K562 (cell line): ENCODE measurements at regions not wholly inside any gene's neighbourhood (a gene's known extent, or its start where the extent isn't known, plus 50 kb on each side); places are given as distances from the start of the nearest gene placed in this dataset.

Source experiments
- ATAC-seq: fragments of 200-7000 bp; cut with Tn5 transposase; 3 replicates; pipeline ENCODE4 v1.9.1; 2020; ENCODE audit warnings: moderate library complexity
- BruUV-seq: library from RNA; stranded (reverse); fragments of 400-500 nt; replicated peaks from 2 replicates; lab custom pipeline; 2021; lab: Mats Ljungman, UMichigan
- CTCF ChIA-PET: fragments of 300-600 bp; formaldehyde crosslinking; extraction: SDS; loops from one replicate; lab custom pipeline; 2021; ENCODE audit warnings: low intra/inter-chr PET ratio; lab: Yijun Ruan, JAX
- POLR2A ChIA-PET: fragments of 300-600, 350-650 bp; sonication (Branson Sonifier 250); formaldehyde crosslinking; extraction: SDS; loops from one replicate; lab custom pipeline; 2021; ENCODE audit warnings: antibody characterized with exemption, inconsistent platforms; lab: Yijun Ruan, JAX
- DNase-seq, 4 experiments: peaks; one replicate each; pipeline versions ENCODE4 v3.0.0 to v3.0.0-alpha.2; 2011 to 2018; ENCODE audit warnings: low spot score in 3 of 4, mixed read lengths in 3 of 4; ENCODE audit errors: extremely low read depth in 1 of 4
- FAIRE-seq: peaks from 2 replicates; lab custom pipeline; 2011; peaks lifted over from hg19 to GRCh38; lab: Jason Lieb, UNC
- H2AFZ ChIP-seq: 2 replicates; pipeline ENCODE4 v1.6.0; 2011; ENCODE audit warnings: low read depth, low read length, control low read depth, inconsistent platforms
- H3K27ac ChIP-seq: fragments of 200-600 bp; 3 replicates; pipeline ENCODE4 v1.8.0; 2011; ENCODE audit warnings: low read depth, mild to moderate bottlenecking, control low read depth, inconsistent platforms, low read length, moderate library complexity, mixed read lengths; ENCODE audit errors: extremely low read depth
- H3K27me3 ChIP-seq, 2 experiments: fragments of 300-600 bp in 1 of 2; 2 replicates in 1 of 2; 3 replicates in 1 of 2; pipeline versions ENCODE4 v1.6.0 to v1.8.0; 2011; ENCODE audit warnings: inconsistent platforms in 2 of 2, low read length in 2 of 2, mild to moderate bottlenecking in 1 of 2, mixed read lengths in 1 of 2, moderate library complexity in 1 of 2; ENCODE audit not compliant: control insufficient read depth in 2 of 2, insufficient read depth in 2 of 2
- H3K36me3 ChIP-seq: fragments of 300-600 bp; 3 replicates; pipeline ENCODE4 v1.8.0; 2011; ENCODE audit warnings: mild to moderate bottlenecking, low read length, inconsistent platforms; ENCODE audit not compliant: control insufficient read depth, insufficient read depth
- H3K4me1 ChIP-seq, 2 experiments: fragments of 200-600 bp in 1 of 2; replicated peaks in 1 of 2; 2 replicates in 1 of 2; 3 replicates in 1 of 2; pipeline versions ENCODE4 v1.5.1 to v1.8.0; 2011; ENCODE audit warnings: inconsistent platforms in 2 of 2, low read length in 2 of 2, mild to moderate bottlenecking in 1 of 2, mixed read lengths in 1 of 2, moderate library complexity in 1 of 2; ENCODE audit not compliant: control insufficient read depth in 2 of 2, insufficient read depth in 2 of 2
- H3K4me2 ChIP-seq: 2 replicates; pipeline ENCODE4 v1.6.1; 2011; ENCODE audit warnings: low read length, control low read depth, inconsistent platforms, mixed read lengths; ENCODE audit not compliant: insufficient read depth
- H3K4me3 ChIP-seq: fragments of 200-600 bp; sonication (generic), shearing (Covaris generic); 2 replicates; pipeline ENCODE4 v1.5.1; 2016; ENCODE audit warnings: control low read depth, inconsistent platforms
- H3K79me2 ChIP-seq: fragments of 200-600 bp; 3 replicates; pipeline ENCODE4 v1.8.0; 2011; ENCODE audit warnings: low read length, inconsistent platforms; ENCODE audit not compliant: control insufficient read depth, insufficient read depth
- H3K9ac ChIP-seq, 2 experiments: 2 replicates each; pipeline versions ENCODE4 v1.6.0 to v1.6.1; 2011; ENCODE audit warnings: low read depth in 2 of 2, low read length in 2 of 2, control low read depth in 1 of 2, inconsistent platforms in 1 of 2, mild to moderate bottlenecking in 1 of 2, mixed read lengths in 1 of 2; ENCODE audit not compliant: insufficient read depth in 1 of 2
- H3K9me1 ChIP-seq: one replicate; pipeline ENCODE4 v1.6.0; 2011; ENCODE audit warnings: inconsistent platforms, mild to moderate bottlenecking, low read length, moderate library complexity; ENCODE audit not compliant: control insufficient read depth, insufficient read depth
- H3K9me3 ChIP-seq: replicated peaks from 2 replicates; pipeline ENCODE4 v1.5.1; 2011; ENCODE audit warnings: low read depth, low read length, inconsistent platforms; ENCODE audit not compliant: control insufficient read depth, insufficient read depth
- H4K20me1 ChIP-seq: replicated peaks from 2 replicates; pipeline ENCODE4 v1.6.1; 2011; ENCODE audit warnings: low read length, inconsistent platforms, mixed read lengths; ENCODE audit not compliant: control insufficient read depth, insufficient read depth
- FOSL1 ChIP-seq: fragments of 200-800 bp; sonication (Bioruptor generic); conservative IDR thresholded peaks from 2 replicates; pipeline ENCODE4 v1.6.1; 2016; ENCODE audit warnings: missing genetic modification characterization, missing compliant biosample characterization
- RNF2 ChIP-seq: sonication (generic); IDR thresholded peaks from 2 replicates; pipeline ENCODE4 v1.6.1; 2016
- ZNF780A ChIP-seq: fragments of 250-450 bp; sonication (Bioruptor Pico); IDR thresholded peaks from 2 replicates; pipeline ENCODE4 v1.5.0; 2021; ENCODE audit warnings: mild to moderate bottlenecking
- WGBS: fragments of 100-300 bp; shearing (Covaris generic); methylation state at CpG from one replicate; pipeline ENCODE4 v1.1.6; 2016; ENCODE audit warnings: low coverage, mixed read lengths; ENCODE audit not compliant: insufficient coverage; ENCODE audit errors: missing lambda C conversion rate; 5-methylcytosine and 5-hydroxymethylcytosine counted together
- in situ Hi-C: fragments of 300-500 bp; cut with MboI; formaldehyde crosslinking; loops from 4 replicates; pipeline ENCODE4 v1.15.0; 2018; ENCODE audit warnings: inconsistent platforms, mixed read lengths
- intact Hi-C: fragments of 100-400 bp; cut with micrococcal nuclease; formaldehyde crosslinking; loops from 2 replicates; pipeline ENCODE4 v1.14.2; 2022

DNA sequence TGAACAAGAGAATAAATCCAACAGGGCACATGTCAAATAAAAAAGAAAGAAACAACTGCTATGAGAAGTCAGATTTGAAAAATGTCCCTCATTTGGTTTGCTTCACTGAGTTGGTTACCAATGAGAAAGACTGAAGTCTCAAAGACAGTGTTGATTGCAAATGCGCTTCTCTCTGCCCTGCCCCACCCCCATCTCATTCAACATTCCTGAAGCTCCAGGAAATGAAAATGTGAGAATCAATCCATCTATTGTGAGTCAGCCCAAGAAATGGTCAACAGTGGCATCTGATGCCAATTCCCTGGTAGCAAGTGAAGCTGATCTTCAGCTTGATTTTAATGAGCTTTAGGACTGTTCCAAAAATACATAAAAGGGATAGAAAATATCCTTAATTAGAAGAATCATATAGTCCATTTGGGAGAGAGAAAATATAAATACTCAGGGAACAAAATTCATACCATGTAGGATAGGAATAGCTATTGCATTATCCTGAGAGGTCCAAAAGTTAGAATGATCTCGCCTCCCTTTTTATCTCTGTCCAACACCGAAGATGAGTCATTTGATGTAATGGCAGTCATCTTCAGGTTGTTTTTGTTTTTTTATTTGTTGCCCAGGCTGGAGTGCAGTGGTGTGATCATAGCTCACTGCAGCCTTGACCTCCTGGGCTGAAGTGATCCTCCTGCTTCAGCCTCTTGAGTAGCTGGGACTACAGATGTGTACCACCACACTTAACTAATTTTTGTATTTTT is 200.3 kb upstream of the UMPS start:
- H3K27ac ChIP-seq: no peak overlapping the region
- H3K9me1 ChIP-seq: no peaks in the 10 kb centered on the region
- no peaks in the 10 kb centered on the region for H4K20me1 ChIP-seq
- intact Hi-C loops: no loop called here
- ChIA-PET POLR2A (interaction anchor here (0.6 to 0.7 kb wide), 2 partner anchors 17 to 54 kb away, joined by 3 read pairs; no protein-coding TSS in a partner anchor), CTCF (no interaction called here)
- H3K79me2 ChIP-seq: no peaks in the 10 kb centered on the region
- H3K27me3 ChIP-seq: no peaks in the 10 kb centered on the region
- H2AFZ ChIP-seq: no peak overlapping the region
- no peaks in the 10 kb centered on the region for H3K9me3 ChIP-seq
- H3K4me3 ChIP-seq: no peak overlapping the region
- DNase-seq (no peak), ATAC-seq (no peak), FAIRE-seq (no peak)
- WGBS: 0% methylated on average over 3 of the region's 3 CpGs
- no TSS peak for BruUV-seq
- H3K9ac ChIP-seq: no peak overlapping the region
- in situ Hi-C loops: no loop called here
- no peaks in the 10 kb centered on the region for H3K4me1 ChIP-seq
- H3K4me2 ChIP-seq: no peak overlapping the region
- peak; percentile 64 for TF ChIP-seq FOSL1 (tag)
- no peak for TF ChIP-seq ZNF780A
- no peaks in the 10 kb centered on the region for H3K36me3 ChIP-seq

- POLR2A ChIA-PET: interaction anchor here (0.6 to 1.6 kb wide), 2 partner anchors 14 to 53 kb away, joined by 3 to 5 read pairs; no protein-coding TSS in a partner anchor
- H4K20me1 ChIP-seq: no peaks in the 10 kb centered on the region
- in situ Hi-C loops: no loop called here
- TF ChIP-seq RNF2: no peak
- no peaks in the 10 kb centered on the region for H3K9me1 ChIP-seq
- no peaks in the 10 kb centered on the region for H3K79me2 ChIP-seq
- no peak overlapping the region for H3K4me3 ChIP-seq
- FAIRE-seq (no peak), ATAC-seq (no peak), DNase-seq (no peak)
- H3K36me3 ChIP-seq: no peaks in the 10 kb centered on the region
- CTCF ChIA-PET: no interaction called here
- H3K27me3 ChIP-seq: no peaks in the 10 kb centered on the region; a peak in 1 of 5 replicates
- no peak overlapping the region for H3K4me2 ChIP-seq
- H3K4me1 ChIP-seq: no peaks in the 10 kb centered on the region
- intact Hi-C loops: no loop called here
- H3K9ac ChIP-seq: no peak overlapping the region
- no peaks in the 10 kb centered on the region for H3K9me3 ChIP-seq
- H3K27ac ChIP-seq: no peak overlapping the region
- no TSS peak for BruUV-seq
- H2AFZ ChIP-seq: no peak overlapping the region
Observed at GRCh38 chr3:124530916-124531315, 199.3 kb upstream of the UMPS start.
